Non-pigmented ciliary epithelial cell (primary cell): ENCODE measurements at regions not wholly inside any gene's neighbourhood (a gene's known extent, or its start where the extent isn't known, plus 50 kb on each side); places are given as distances from the start of the nearest gene placed in this dataset.

ENCODE experiments used
- DNase-seq: peaks from one replicate; pipeline ENCODE4 v3.0.0-alpha.2; 2010; ENCODE audit warnings: low read depth

GRCh38 chr2:189267925-189268579 is 88.5 kb upstream of the COL5A2 start:
- no peak for DNase-seq

DNA sequence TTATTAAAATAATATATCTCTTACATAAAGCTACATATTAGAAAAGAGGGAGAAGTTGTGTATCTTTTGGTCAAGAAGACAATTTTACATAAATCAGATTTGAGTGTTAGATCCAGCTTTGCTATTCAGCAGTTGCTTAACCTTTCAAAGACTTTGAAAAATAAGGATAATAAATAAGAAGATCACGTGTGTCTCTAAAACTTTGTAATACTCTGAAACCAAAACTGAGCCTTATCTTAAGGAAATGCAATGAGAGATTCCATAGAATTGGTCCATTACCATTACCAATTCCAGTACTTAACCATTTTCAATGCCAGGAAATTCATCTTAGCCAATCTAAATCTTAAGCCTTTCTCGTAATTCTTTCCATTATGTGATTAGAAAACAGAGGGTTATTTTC is 89.2 kb upstream of the COL5A2 start:
- DNase-seq, result no peak

DNA sequence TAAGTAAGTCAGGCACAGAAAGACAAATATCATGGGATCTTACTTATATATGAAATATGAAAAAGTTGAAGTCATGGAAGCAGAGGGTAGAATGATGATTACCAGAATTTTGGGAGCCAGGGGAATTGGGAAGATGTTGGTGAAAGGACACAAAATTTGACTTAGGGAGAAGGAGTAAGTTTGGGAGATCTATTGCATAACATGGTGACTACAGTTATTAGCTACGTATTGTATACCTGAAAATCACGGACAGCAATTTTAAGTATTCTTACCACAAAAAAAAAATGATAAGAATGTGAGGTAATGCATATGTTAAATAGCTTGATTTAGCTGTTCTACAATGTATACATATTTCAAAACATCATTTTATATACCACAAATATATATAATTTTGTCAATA is 94.2 kb upstream of the COL5A2 start:
- DNase-seq, result no peak

DNA sequence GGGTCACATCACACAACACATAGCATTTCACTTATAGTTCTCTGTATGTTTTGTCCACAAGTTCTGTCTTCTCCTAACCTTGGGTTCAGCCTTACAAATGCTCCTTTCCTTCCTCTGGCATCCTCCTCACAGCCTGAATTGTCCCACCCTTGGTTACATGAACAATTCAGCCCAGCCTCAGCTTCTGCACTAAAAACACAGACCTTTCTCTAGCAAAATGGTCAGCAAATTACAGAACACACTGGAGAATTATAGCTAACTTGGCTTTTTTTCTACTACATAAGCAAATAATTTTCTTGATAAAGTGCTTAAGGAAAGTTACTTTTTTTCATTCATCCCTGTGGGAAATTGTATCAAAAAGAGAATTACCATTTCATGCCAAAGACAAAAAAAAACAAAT is 94.8 kb upstream of the COL5A2 start:
- no peak for DNase-seq

- DNase-seq, result no peak
Observed at GRCh38 chr2:189276277-189276676, 96.7 kb upstream of the COL5A2 start.

DNA sequence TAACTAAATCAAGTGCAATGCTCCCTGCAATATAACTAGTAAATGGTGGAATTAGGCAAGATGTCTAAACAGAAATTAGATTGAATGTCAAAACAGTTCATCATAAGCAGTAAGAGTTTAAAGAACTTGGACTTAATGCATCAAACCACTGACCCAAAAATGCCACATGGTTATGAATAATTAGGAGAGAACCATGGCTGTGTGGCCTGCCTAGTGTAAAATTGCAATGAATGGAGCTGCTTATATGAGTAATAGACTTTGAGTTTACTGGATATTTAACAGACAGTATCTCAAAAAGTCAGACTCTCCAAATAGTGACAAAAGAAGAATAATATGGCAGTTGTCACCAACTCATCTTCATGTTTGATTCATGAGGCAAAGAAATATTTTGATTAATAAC is 101.6 kb upstream of the COL5A2 start:
- DNase-seq, result no peak

GRCh38 chr2:189285349-189285748 is 105.8 kb upstream of the COL5A2 start:
- DNase-seq, result no peak

DNA sequence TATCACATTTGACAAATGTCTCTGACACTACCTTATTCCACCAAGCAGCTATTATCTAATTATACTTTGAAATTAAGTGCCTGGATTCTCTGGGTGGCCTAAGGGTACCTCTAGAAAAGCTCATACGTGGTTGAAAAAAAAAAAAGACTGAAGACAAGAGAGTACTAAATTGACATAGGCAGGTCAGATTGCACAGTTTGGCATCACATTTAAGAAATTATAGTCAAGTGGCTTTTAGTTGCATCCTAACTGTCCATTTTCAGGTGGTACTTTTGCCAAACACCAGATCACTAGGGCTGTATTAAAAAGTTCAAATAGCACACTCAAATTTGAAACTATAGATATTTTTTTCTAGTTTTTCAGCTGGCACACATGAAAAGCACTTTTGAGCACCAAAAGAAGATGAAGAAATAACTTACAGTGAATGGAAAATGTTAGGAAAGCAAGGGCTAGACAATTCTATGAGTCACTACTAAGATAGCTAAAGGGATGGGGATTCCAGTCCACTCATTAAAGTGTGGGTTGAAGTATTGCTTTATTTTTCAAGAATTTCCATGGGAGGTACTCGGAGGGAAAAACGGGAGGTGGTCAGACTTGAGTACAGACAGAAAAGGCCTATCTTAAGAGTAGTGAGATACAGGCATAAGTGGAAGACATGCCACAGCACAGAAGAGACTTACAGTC is 106.5 kb upstream of the COL5A2 start:
- DNase-seq, result peak; percentile 93

GRCh38 chr2:189287363-189287762 is 107.8 kb upstream of the COL5A2 start:
- DNase-seq, result no peak

GRCh38 chr2:189287982-189288521 is 108.5 kb upstream of the COL5A2 start:
- DNase-seq, result peak; percentile 85

GRCh38 chr2:189291460-189291859 is 111.9 kb upstream of the COL5A2 start:
- no peak for DNase-seq

DNA sequence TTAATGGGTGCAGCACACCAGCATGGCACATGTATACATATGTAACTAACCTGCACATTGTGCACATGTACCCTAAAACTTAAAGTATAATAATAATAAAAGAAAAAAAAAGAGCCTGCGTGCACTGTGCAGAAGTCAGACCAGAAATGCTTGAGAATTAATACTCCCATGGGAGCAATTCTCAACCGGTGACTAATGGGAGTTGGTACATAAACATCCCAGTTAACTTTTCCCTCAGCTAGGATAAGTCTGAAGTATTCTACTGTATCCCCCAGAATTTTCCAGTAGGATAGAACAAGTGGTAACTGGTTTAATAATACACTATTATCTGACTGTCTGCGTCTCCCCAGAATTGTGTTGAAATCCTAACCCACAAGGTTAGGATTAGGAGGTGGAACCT is 113.6 kb upstream of the COL5A2 start:
- no peak for DNase-seq

GRCh38 chr2:189297446-189297845 is 117.9 kb upstream of the COL5A2 start:
- DNase-seq, result peak; percentile 83

DNA sequence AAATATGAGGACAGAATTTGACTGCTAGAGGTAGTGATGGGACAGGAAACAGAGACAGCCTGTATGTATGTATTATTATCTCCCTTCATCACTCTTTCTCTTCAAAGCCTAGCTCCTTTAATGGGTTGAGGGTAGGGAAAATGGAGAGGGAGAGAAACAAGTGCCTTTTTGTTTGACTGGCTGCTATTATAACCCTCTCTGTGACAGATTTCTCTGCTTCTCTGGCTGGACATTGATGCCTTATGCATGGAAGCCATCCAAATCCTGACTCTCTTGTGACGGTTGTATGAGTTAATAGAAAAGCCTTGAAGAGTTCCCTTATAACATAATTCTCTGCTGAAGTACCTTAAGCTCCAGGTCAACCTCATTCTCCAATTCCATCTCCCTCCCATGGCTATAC is 118.5 kb upstream of the COL5A2 start:
- no peak for DNase-seq

GRCh38 chr2:189298481-189298880 is 118.9 kb upstream of the COL5A2 start:
- DNase-seq, result no peak

- no peak for DNase-seq
Observed at GRCh38 chr2:189299974-189300373, 120.4 kb upstream of the COL5A2 start.

GRCh38 chr2:189300916-189301315 is 121.4 kb upstream of the COL5A2 start:
- DNase-seq, result no peak

- no peak for DNase-seq
Observed at GRCh38 chr2:189302274-189302948, 122.8 kb upstream of the COL5A2 start.

- no peak for DNase-seq
Observed at GRCh38 chr2:189304360-189304759, 124.8 kb upstream of the COL5A2 start.

DNA sequence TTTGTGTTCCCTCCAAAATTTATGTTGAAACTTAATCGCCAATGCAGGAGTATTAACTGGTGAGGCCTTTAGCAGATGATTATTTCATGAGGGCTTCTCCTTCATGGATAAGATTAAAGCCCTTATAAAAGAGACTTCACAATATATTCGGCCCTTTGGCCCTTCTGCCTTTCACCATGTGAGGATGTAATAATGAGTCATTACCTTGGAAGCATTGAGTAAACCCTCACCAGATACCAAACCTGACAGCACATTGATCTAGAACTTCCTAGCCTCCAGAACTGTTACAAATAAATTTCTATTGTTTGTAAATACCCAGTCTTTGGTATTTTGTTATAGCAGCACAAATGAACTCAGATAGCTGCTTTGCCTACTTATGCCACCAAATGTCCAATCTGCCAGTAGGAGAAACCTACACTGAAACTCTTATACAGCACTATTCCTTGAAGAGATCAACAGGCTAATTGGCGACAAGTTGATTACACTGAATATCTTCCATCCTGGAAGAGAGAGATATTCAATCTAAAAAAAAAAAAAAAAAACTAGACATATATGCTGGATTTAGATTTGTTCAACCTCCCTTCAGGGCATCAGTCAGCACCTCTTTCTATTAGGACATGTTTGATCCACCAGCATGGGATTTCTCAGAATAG is 125.9 kb upstream of the COL5A2 start:
- DNase-seq, result no peak

- DNase-seq, result no peak
Observed at GRCh38 chr2:189306525-189306924, 127.0 kb upstream of the COL5A2 start.

DNA sequence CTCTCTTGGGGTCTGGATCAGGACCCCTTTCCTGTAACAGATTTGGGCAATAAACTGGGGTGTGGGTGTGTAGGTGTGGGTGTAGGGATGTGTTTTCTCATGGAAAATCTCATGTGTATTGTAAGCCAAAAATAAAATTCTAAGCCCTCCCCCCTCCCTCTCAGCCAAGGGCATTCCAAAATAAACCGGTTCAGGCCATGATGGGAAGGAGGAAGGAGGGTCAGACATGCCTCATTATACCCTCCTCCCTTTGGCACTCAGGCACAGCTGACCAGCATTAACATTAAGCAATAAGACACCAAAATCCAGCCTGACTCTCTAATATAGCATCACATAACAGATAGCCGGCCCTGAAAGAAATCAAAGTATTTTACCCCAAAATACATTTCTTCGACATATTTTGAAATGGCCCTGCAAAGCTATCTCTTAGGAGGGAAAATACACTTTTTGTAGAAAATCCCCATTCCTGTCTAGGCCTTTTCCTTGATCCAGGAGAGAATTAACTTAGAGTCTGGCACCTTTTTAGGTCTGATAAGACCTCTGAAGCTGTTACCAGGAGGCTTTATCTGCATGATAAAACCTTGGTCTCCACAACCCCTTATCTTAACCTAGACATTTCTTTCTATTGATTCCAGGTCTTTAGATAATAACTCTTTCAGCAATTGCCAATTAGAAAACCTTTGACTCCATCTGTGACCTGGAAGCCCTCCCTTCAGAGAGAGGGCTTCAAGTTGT is 128.7 kb upstream of the COL5A2 start:
- DNase-seq, result no peak
